ENCODE measurements at regions not wholly inside any gene's neighbourhood (a gene's known extent, or its start where the extent isn't known, plus 50 kb on each side); places are given as distances from the start of the nearest gene placed in this dataset.

GRCh38 chr12:114616081-114616480 lies 67.9 kb downstream of the TBX3 start:
- no peak for ATAC-seq
- no peaks in the 10 kb centered on the region for H3K27me3 Mint-ChIP-seq (ENCODE audit: low read depth)
- ChIA-PET POLR2A (no interaction called here), CTCF (interaction anchor here (1.0 to 2.5 kb wide), 3 partner anchors 9 to 636 kb away, joined by 3 to 6 read pairs (median 4); no protein-coding TSS in a partner anchor)
- no peak overlapping the region for H3K27ac Mint-ChIP-seq
- TF ChIP-seq JAZF1 (CRISPR knock-in tag; IDR thresholded peaks at IDR 0.05) (no peak), ZNF121 (CRISPR knock-in tag; IDR thresholded peaks at IDR 0.05) (peak; percentile 37; the same call in 1 of the 2 replicates)
- TF ChIP-seq, protein P1, sequence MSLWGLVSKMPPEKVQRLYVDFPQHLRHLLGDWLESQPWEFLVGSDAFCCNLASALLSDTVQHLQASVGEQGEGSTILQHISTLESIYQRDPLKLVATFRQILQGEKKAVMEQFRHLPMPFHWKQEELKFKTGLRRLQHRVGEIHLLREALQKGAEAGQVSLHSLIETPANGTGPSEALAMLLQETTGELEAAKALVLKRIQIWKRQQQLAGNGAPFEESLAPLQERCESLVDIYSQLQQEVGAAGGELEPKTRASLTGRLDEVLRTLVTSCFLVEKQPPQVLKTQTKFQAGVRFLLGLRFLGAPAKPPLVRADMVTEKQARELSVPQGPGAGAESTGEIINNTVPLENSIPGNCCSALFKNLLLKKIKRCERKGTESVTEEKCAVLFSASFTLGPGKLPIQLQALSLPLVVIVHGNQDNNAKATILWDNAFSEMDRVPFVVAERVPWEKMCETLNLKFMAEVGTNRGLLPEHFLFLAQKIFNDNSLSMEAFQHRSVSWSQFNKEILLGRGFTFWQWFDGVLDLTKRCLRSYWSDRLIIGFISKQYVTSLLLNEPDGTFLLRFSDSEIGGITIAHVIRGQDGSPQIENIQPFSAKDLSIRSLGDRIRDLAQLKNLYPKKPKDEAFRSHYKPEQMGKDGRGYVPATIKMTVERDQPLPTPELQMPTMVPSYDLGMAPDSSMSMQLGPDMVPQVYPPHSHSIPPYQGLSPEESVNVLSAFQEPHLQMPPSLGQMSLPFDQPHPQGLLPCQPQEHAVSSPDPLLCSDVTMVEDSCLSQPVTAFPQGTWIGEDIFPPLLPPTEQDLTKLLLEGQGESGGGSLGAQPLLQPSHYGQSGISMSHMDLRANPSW (CRISPR knock-in tag; conservative IDR thresholded peaks at IDR 0.05; ENCODE audit: low read depth) = no peak
- H3K4me3 Mint-ChIP-seq = no peak overlapping the region
- H3K36me3 Mint-ChIP-seq = peaks cover 4% of the 10 kb centered on the region
- peaks cover 17% of the 10 kb centered on the region for H3K9me3 Mint-ChIP-seq
- DNase-seq (ENCODE audit: low spot score) = no peak
- no peaks in the 10 kb centered on the region for H3K4me1 Mint-ChIP-seq

- Mint-ChIP-seq H3K36me3 (peaks cover 4% of the 10 kb centered on the region), H3K27me3 (ENCODE audit: low read depth) (no peaks in the 10 kb centered on the region; the same call in 1 of the 2 replicates), H3K27ac (no peak overlapping the region), H3K9me3 (peaks cover 17% of the 10 kb centered on the region), H3K4me3 (no peak overlapping the region), H3K4me1 (no peaks in the 10 kb centered on the region)
- CTCF ChIA-PET = no interaction called here
- no peak for DNase-seq (ENCODE audit: low spot score)
- no peak for ATAC-seq
- no peak for TF ChIP-seq ZNF671 (CRISPR knock-in tag; IDR thresholded peaks at IDR 0.05)
- TF ChIP-seq JUN (CRISPR knock-in tag; IDR thresholded peaks at IDR 0.05) = no peak
- TF ChIP-seq TEAD1 (CRISPR knock-in tag; IDR thresholded peaks at IDR 0.05) = no peak
- TF ChIP-seq NR3C1 (CRISPR knock-in tag; conservative IDR thresholded peaks at IDR 0.05; ENCODE audit: low read depth) = no peak
- TF ChIP-seq, protein P2, sequence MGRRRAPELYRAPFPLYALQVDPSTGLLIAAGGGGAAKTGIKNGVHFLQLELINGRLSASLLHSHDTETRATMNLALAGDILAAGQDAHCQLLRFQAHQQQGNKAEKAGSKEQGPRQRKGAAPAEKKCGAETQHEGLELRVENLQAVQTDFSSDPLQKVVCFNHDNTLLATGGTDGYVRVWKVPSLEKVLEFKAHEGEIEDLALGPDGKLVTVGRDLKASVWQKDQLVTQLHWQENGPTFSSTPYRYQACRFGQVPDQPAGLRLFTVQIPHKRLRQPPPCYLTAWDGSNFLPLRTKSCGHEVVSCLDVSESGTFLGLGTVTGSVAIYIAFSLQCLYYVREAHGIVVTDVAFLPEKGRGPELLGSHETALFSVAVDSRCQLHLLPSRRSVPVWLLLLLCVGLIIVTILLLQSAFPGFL (CRISPR knock-in tag; IDR thresholded peaks at IDR 0.05; ENCODE audit: borderline replicate concordance) = no peak
- POLR2A ChIA-PET = no interaction called here
Measured at GRCh38 chr12:114614040-114614439, 69.9 kb downstream of the TBX3 start.

GRCh38 chr12:114612062-114612461 lies 71.9 kb downstream of the TBX3 start:
- H3K4me3 Mint-ChIP-seq = no peak overlapping the region
- ChIA-PET POLR2A (no interaction called here), CTCF (interaction anchor here (1.0 kb wide), 1 partner anchor 616 kb away, joined by 3 read pairs; no protein-coding TSS in a partner anchor)
- H3K27ac Mint-ChIP-seq = no peak overlapping the region
- TF ChIP-seq AR (CRISPR knock-in tag; IDR thresholded peaks at IDR 0.05) = no peak
- TF ChIP-seq IRF1 (CRISPR knock-in tag; IDR thresholded peaks at IDR 0.05) = no peak
- TF ChIP-seq NFE2L1 (CRISPR knock-in tag; IDR thresholded peaks at IDR 0.05) = no peak
- TF ChIP-seq ZNF317 (CRISPR knock-in tag; IDR thresholded peaks at IDR 0.05; ENCODE audit: borderline replicate concordance, low read depth) = no peak
- peaks cover 4% of the 10 kb centered on the region for H3K36me3 Mint-ChIP-seq
- no peaks in the 10 kb centered on the region for H3K4me1 Mint-ChIP-seq
- H3K9me3 Mint-ChIP-seq = peaks cover 9% of the 10 kb centered on the region
- ATAC-seq (no peak), DNase-seq (ENCODE audit: low spot score) (no peak)
- H3K27me3 Mint-ChIP-seq (ENCODE audit: low read depth) = no peaks in the 10 kb centered on the region; the same call in 1 of the 2 replicates

Data from WTC11 (cell line).